ENCODE measurements at regions not wholly inside any gene's neighbourhood (a gene's known extent, or its start where the extent isn't known, plus 50 kb on each side); places are given as distances from the start of the nearest gene placed in this dataset.
A peak's percentile ranks its signal among the peaks of the same experiment; 100 is the strongest.

DNA sequence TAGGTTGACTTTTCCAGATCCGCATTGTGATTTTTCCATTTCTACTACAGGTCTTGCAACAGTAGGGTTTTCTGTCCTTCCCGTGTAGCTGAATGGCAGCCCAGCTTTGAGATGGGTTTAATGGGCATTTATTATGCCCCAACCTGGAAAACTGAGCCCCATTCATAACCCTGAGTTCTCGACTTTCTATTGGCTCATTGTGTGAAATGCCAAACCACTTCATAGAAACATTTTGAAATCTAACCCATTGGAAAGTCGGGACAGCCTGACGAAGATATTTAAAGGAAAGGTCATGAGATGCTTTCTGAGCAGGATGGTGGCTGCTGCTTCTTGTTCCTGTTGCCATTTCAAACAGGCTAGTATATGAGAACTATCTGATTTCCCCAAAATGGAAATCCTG is 203.5 kb downstream of the ZFP36L2 start:
- TF ChIP-seq CEBPB (IDR thresholded peaks at IDR 0.05) (no peak), FOXM1 (IDR thresholded peaks at IDR 0.05; ENCODE audit: borderline replicate concordance, low read depth) (no peak)

DNA sequence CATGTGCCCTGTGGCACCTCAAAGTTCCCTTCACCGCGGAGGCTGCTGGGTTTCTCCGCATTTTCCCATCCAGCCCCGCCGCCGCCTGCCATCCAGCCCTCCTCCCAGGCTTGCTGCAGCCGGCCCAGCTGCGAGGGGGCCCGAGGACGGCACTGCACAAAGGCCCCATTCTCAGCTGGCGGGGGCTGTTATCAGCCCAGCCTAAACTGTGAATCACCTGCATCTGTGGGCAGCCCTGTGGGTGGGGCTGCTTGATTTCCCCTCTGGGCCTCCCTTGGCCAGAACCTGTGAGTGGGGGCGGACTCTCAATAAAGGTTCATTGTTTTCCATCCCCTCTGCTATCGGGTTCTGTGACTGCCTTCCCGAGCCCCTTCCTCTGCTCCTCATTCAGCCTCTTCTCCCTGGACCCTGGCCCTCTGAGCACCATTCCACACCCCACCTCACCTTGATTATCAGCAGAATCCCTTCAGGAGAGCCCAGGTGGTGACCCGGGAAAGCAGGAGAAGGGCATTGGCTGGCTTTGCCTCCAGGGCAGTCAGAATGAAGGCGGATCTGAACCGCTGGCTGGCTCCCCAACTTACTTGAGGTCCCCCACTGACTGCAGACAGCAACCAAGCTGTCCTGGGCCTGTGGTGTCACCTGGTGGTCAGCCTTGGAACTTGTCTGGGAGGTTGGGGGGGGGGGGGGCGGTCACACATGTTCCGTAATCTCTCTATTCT is 204.5 kb downstream of the ZFP36L2 start:
- peak; percentile 63 for TF ChIP-seq RAD21 (IDR thresholded peaks at IDR 0.05; ENCODE audit: low read depth)
- TF ChIP-seq MAX (IDR thresholded peaks at IDR 0.05): no peak
- TF ChIP-seq CEBPB (IDR thresholded peaks at IDR 0.05): no peak

DNA sequence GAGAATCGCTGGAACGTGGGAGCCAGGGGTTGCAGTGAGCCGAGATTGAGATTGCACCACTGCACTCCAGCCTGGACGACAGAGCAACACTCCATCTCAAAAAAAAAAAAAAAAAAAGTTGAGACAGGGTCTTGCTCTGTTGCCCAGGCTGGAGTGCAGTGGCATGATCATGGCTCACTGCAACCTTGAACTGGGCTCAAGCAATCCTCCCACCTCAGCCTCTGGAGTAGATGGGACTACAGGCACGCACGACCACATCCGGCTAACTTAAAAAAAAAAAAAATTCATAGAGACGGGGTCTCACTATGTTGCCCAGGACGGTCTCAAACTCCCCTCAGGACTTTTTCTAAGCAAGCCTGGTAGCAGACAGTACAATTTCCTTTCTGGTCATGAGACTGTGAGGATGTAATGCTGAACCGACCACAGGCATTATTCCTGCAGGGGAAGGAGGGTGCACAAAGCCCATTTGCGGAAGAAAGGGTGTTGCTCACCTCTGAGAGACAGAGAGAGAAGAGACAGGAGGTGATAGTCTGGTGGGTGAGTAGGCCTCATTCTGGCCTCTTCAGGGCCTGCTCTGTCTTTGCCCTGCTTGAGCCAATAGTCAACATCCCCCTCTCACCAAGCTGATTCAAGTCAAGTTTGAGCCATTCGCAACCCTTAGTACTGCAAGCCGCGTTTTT is 205.3 kb downstream of the ZFP36L2 start:
- TF ChIP-seq TAF1 (IDR thresholded peaks at IDR 0.05; ENCODE audit: low read depth): no peak
- TF ChIP-seq TEAD4 (IDR thresholded peaks at IDR 0.05): no peak
- no peak for TF ChIP-seq EP300 (IDR thresholded peaks at IDR 0.05; ENCODE audit: borderline replicate concordance)
- no peak for TF ChIP-seq EGR1 (IDR thresholded peaks at IDR 0.05)
- no peak for TF ChIP-seq YY1 (IDR thresholded peaks at IDR 0.05; ENCODE audit: low read depth)
- TF ChIP-seq TCF12 (IDR thresholded peaks at IDR 0.05; ENCODE audit: low read depth): no peak

DNA sequence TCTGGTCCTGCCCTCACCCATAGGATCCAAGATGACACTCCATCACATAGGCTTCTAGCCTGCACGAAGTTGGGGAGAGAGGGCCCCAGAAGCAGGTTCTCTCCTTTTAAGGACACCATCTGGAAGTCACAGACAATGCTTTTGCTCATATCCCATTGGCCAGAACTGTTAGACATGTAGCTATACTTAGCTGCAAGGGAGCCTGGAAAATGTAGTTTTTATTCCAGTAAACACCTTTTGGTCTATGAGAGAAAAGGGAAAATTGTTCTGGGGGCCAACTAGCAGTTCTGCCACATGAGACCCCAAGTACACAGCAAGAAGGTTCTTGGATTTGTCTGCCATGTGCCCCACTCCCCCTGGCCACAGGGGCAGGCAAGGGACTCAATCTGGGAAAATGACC is 206.1 kb downstream of the ZFP36L2 start:
- TF ChIP-seq TCF12 (IDR thresholded peaks at IDR 0.05; ENCODE audit: low read depth) (no peak), CEBPB (IDR thresholded peaks at IDR 0.05) (no peak), CREB1 (IDR thresholded peaks at IDR 0.05; ENCODE audit: low read depth) (no peak), EGR1 (IDR thresholded peaks at IDR 0.05) (no peak), MAX (IDR thresholded peaks at IDR 0.05) (no peak), ZBTB7A (IDR thresholded peaks at IDR 0.05; ENCODE audit: low read depth) (no peak), FOXM1 (IDR thresholded peaks at IDR 0.05; ENCODE audit: borderline replicate concordance, low read depth) (no peak), EP300 (IDR thresholded peaks at IDR 0.05; ENCODE audit: borderline replicate concordance) (no peak)
- TF ChIP-seq, protein P1, sequence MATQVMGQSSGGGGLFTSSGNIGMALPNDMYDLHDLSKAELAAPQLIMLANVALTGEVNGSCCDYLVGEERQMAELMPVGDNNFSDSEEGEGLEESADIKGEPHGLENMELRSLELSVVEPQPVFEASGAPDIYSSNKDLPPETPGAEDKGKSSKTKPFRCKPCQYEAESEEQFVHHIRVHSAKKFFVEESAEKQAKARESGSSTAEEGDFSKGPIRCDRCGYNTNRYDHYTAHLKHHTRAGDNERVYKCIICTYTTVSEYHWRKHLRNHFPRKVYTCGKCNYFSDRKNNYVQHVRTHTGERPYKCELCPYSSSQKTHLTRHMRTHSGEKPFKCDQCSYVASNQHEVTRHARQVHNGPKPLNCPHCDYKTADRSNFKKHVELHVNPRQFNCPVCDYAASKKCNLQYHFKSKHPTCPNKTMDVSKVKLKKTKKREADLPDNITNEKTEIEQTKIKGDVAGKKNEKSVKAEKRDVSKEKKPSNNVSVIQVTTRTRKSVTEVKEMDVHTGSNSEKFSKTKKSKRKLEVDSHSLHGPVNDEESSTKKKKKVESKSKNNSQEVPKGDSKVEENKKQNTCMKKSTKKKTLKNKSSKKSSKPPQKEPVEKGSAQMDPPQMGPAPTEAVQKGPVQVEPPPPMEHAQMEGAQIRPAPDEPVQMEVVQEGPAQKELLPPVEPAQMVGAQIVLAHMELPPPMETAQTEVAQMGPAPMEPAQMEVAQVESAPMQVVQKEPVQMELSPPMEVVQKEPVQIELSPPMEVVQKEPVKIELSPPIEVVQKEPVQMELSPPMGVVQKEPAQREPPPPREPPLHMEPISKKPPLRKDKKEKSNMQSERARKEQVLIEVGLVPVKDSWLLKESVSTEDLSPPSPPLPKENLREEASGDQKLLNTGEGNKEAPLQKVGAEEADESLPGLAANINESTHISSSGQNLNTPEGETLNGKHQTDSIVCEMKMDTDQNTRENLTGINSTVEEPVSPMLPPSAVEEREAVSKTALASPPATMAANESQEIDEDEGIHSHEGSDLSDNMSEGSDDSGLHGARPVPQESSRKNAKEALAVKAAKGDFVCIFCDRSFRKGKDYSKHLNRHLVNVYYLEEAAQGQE (IDR thresholded peaks at IDR 0.05; ENCODE audit: low read depth): no peak
- TF ChIP-seq, protein P2, sequence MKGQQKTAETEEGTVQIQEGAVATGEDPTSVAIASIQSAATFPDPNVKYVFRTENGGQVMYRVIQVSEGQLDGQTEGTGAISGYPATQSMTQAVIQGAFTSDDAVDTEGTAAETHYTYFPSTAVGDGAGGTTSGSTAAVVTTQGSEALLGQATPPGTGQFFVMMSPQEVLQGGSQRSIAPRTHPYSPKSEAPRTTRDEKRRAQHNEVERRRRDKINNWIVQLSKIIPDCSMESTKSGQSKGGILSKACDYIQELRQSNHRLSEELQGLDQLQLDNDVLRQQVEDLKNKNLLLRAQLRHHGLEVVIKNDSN (IDR thresholded peaks at IDR 0.05): no peak

DNA sequence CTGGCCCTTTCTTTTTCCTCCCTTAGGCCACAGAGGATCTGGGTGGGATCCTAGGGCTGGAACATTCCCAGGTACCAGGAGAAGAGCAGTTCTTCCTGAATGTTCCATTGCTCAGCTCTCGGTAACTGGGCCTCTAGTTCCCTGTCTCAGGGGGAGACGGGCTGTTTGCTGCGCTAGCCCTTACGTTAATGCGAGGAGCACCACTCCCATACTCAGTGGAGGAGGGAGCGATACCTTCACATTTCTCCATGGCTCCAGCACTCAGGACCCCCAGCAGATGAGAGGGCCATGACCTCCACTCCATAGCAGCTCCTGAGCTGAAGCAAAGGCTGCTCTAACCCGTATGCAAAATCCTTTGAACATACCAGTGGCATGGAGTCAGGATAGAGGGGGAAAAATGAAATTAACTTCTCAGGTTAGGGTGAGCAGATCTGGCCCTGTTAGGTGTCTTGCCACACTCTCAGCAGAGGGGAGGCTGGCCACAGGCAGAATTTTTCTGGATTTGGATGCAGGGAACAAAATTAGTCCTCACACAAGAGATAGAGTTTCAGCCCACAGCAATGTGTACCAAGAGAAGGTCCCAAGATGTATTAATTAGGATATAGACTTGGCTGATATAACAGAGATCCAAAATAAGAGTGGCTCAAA is 206.7 kb downstream of the ZFP36L2 start:
- TF ChIP-seq ZBTB7A (IDR thresholded peaks at IDR 0.05; ENCODE audit: low read depth): no peak
- TF ChIP-seq TEAD4 (IDR thresholded peaks at IDR 0.05): no peak
- no peak for TF ChIP-seq FOXM1 (IDR thresholded peaks at IDR 0.05; ENCODE audit: borderline replicate concordance, low read depth)
- no peak for TF ChIP-seq EGR1 (IDR thresholded peaks at IDR 0.05)
- no peak for TF ChIP-seq TCF12 (IDR thresholded peaks at IDR 0.05; ENCODE audit: low read depth)
- no peak for TF ChIP-seq CREB1 (IDR thresholded peaks at IDR 0.05; ENCODE audit: low read depth)
- no peak for TF ChIP-seq RAD21 (IDR thresholded peaks at IDR 0.05; ENCODE audit: low read depth)
- no peak for TF ChIP-seq MAX (IDR thresholded peaks at IDR 0.05)
- TF ChIP-seq, protein P2 (IDR thresholded peaks at IDR 0.05): no peak
- TF ChIP-seq YY1 (IDR thresholded peaks at IDR 0.05; ENCODE audit: low read depth): no peak
- TF ChIP-seq TAF1 (IDR thresholded peaks at IDR 0.05; ENCODE audit: low read depth): no peak
- TF ChIP-seq, protein P1 (IDR thresholded peaks at IDR 0.05; ENCODE audit: low read depth): no peak
- TF ChIP-seq EP300 (IDR thresholded peaks at IDR 0.05; ENCODE audit: borderline replicate concordance): no peak
- no peak for TF ChIP-seq NFIC (IDR thresholded peaks at IDR 0.05)
- no peak for TF ChIP-seq CEBPB (IDR thresholded peaks at IDR 0.05)

DNA sequence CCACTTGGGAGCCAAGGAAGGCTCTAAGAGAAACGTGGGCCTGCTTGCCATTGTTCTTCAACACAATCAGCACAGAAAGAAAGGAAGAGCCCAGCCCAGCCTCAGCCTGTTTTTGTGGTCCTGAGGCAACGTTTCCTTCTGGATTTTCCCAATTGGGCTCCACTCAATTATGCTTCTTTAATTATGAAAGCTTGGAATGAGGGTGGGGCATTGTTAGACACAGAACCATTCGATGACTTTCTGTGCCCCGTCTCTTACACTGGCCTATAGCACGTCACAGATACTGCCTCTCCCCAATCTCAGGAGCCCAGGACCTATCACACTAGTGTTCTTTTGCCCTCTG is 207.4 kb downstream of the ZFP36L2 start:
- TF ChIP-seq CEBPB (IDR thresholded peaks at IDR 0.05): no peak
- TF ChIP-seq TAF1 (IDR thresholded peaks at IDR 0.05; ENCODE audit: low read depth): no peak
- no peak for TF ChIP-seq NFIC (IDR thresholded peaks at IDR 0.05)
- TF ChIP-seq EP300 (IDR thresholded peaks at IDR 0.05; ENCODE audit: borderline replicate concordance): no peak
- no peak for TF ChIP-seq YY1 (IDR thresholded peaks at IDR 0.05; ENCODE audit: low read depth)
- TF ChIP-seq CREB1 (IDR thresholded peaks at IDR 0.05; ENCODE audit: low read depth): no peak
- no peak for TF ChIP-seq EGR1 (IDR thresholded peaks at IDR 0.05)
- no peak for TF ChIP-seq TCF12 (IDR thresholded peaks at IDR 0.05; ENCODE audit: low read depth)
- TF ChIP-seq ZBTB7A (IDR thresholded peaks at IDR 0.05; ENCODE audit: low read depth): no peak
- TF ChIP-seq, protein P2 (IDR thresholded peaks at IDR 0.05): no peak
- TF ChIP-seq, protein P1 (IDR thresholded peaks at IDR 0.05; ENCODE audit: low read depth): no peak
- TF ChIP-seq FOXM1 (IDR thresholded peaks at IDR 0.05; ENCODE audit: borderline replicate concordance, low read depth): no peak
- no peak for TF ChIP-seq MAX (IDR thresholded peaks at IDR 0.05)
- TF ChIP-seq TEAD4 (IDR thresholded peaks at IDR 0.05): no peak
- TF ChIP-seq RAD21 (IDR thresholded peaks at IDR 0.05; ENCODE audit: low read depth): no peak

All from Ishikawa (cell line).